ENCODE measurements at regions not wholly inside any gene's neighbourhood (a gene's known extent, or its start where the extent isn't known, plus 50 kb on each side); places are given as distances from the start of the nearest gene placed in this dataset.

DNA sequence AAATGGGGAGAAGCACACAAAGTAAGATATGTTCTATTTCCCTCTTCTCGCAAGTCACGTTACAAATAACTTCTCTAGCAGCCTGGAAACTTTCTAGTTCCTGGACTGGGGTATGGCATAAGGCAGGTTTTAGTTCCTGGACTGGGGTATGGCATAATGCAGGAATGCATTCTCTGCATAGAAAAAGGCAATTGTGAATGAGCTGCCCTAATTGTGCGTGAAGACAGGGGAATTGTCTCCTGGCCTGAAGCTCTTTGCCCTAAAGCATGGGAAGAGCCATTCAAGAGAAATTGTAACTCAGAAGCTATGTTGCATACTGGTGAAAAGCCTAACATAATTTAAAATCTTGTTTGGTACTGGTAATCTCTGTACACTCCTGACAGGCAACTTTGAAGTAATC lies 54.3 kb upstream of the CBLB start:
- TF ChIP-seq, protein P1, sequence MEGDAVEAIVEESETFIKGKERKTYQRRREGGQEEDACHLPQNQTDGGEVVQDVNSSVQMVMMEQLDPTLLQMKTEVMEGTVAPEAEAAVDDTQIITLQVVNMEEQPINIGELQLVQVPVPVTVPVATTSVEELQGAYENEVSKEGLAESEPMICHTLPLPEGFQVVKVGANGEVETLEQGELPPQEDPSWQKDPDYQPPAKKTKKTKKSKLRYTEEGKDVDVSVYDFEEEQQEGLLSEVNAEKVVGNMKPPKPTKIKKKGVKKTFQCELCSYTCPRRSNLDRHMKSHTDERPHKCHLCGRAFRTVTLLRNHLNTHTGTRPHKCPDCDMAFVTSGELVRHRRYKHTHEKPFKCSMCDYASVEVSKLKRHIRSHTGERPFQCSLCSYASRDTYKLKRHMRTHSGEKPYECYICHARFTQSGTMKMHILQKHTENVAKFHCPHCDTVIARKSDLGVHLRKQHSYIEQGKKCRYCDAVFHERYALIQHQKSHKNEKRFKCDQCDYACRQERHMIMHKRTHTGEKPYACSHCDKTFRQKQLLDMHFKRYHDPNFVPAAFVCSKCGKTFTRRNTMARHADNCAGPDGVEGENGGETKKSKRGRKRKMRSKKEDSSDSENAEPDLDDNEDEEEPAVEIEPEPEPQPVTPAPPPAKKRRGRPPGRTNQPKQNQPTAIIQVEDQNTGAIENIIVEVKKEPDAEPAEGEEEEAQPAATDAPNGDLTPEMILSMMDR (IDR thresholded peaks at IDR 0.05; ENCODE audit: unreplicated experiment in 3 of 3) = no peak
- Mint-ChIP-seq H3K9me3 (peaks cover 35% of the 10 kb centered on the region), H3K4me3 (no peak overlapping the region), H3K36me3 (ENCODE audit: low read depth) (no peaks in the 10 kb centered on the region), H3K27me3 (ENCODE audit: low read depth) (no peaks in the 10 kb centered on the region), H3K27ac (no peak overlapping the region), H3K4me1 (no peaks in the 10 kb centered on the region)

DNA sequence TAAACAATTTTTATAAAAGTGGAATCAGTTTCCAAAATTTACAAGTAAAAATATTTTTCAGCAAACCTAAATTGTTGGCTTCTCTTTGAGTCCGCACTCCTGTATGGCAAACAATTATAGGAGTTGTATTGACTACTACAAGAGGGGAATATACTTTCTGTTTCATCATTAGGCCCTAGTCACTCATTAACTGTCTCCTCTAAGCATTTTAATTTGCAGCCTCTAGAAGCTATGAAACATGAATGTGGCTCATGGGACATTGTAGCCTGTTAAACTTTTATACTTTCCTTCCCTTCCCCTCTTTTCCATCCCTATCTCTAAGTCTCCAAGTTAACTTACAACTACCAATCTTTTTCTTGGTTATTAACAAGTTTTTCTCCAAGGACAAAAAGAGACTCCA lies 58.9 kb upstream of the CBLB start:
- TF ChIP-seq, protein P1 (IDR thresholded peaks at IDR 0.05; ENCODE audit: unreplicated experiment in 3 of 3) = no peak
- H3K4me1 Mint-ChIP-seq = peaks cover 13% of the 10 kb centered on the region
- no peaks in the 10 kb centered on the region for H3K27me3 Mint-ChIP-seq (ENCODE audit: low read depth)
- H3K4me3 Mint-ChIP-seq = no peak overlapping the region
- H3K9me3 Mint-ChIP-seq = no peaks in the 10 kb centered on the region
- no peaks in the 10 kb centered on the region for H3K36me3 Mint-ChIP-seq (ENCODE audit: low read depth)
- H3K27ac Mint-ChIP-seq = no peak overlapping the region

DNA sequence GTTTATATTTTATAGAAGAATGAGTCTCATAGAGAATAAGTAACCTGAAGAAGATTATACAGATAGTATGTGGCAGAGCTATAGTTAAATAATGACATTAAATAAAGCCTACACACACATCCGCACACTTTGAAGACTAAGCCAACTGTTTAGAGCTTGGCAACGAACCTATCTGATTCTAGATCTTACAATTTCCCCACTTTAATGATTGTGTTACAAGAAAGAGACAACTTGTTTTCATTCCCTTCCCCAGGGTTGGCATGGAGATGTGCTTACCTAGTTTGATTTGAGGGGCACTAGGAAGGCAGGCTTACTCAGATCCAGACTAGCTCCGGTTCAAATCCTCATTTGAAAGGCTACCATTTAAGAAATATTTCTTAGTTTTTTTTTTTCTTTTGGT lies 61.9 kb upstream of the CBLB start:
- Mint-ChIP-seq H3K27me3 (ENCODE audit: low read depth) (no peaks in the 10 kb centered on the region), H3K4me1 (peaks cover 27% of the 10 kb centered on the region), H3K36me3 (ENCODE audit: low read depth) (no peaks in the 10 kb centered on the region), H3K27ac (no peak overlapping the region), H3K9me3 (no peaks in the 10 kb centered on the region), H3K4me3 (no peak overlapping the region)
- TF ChIP-seq, protein P1 (IDR thresholded peaks at IDR 0.05; ENCODE audit: unreplicated experiment in 3 of 3) = no peak

DNA sequence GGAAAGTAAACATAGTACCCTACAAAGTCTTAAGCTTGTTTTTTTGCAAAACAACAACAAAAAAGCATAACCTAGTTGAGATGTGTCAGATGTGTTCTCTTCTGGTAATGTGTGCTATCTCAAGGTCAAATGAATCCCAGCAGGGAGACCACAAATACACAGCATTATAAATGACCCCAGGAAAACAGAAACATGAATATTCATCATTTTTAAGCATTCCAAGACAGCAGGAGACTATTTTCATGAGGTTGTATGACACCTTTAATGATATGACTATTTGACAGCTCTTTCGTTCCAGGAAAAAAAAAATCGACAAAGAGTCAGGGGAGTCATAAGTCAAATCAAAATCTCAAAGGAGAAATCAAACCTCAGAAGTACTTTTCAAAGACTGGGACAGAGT lies 62.7 kb upstream of the CBLB start:
- no peaks in the 10 kb centered on the region for H3K9me3 Mint-ChIP-seq
- H3K27ac Mint-ChIP-seq = peak overlapping the region in 1 of 3 experiments; percentile 39
- peaks cover 27% of the 10 kb centered on the region for H3K4me1 Mint-ChIP-seq
- no peak overlapping the region for H3K4me3 Mint-ChIP-seq
- no peaks in the 10 kb centered on the region for H3K36me3 Mint-ChIP-seq (ENCODE audit: low read depth)
- TF ChIP-seq, protein P1 (IDR thresholded peaks at IDR 0.05; ENCODE audit: unreplicated experiment in 3 of 3) = no peak
- H3K27me3 Mint-ChIP-seq (ENCODE audit: low read depth) = no peaks in the 10 kb centered on the region

DNA sequence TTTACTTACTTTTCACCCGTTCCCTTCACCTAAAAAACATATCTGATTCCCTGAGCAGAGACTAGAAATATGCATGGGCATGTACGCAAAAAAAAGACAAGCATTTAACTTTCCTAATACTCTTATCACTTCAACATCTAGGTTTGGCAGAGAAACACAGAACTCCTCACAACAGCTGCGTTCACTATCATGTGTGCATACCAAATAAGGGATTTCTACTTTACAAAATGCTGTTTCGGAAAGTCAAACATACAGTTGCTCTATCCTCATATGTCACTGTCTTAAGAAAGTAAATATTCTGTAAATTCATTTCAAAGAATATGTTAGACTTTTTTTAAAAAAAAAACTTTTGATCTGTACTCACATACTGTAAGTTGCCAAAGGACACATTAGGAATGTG lies 65.1 kb upstream of the CBLB start:
- TF ChIP-seq, protein P1 (IDR thresholded peaks at IDR 0.05; ENCODE audit: unreplicated experiment in 3 of 3) = no peak
- peak overlapping the region; percentile 63 to 90 (median 81) for H3K27ac Mint-ChIP-seq
- H3K4me3 Mint-ChIP-seq = peak overlapping the region in 1 of 3 experiments; percentile 2
- no peaks in the 10 kb centered on the region for H3K27me3 Mint-ChIP-seq (ENCODE audit: low read depth)
- H3K4me1 Mint-ChIP-seq = peaks cover 49% of the 10 kb centered on the region
- no peaks in the 10 kb centered on the region for H3K9me3 Mint-ChIP-seq
- H3K36me3 Mint-ChIP-seq (ENCODE audit: low read depth) = no peaks in the 10 kb centered on the region

DNA sequence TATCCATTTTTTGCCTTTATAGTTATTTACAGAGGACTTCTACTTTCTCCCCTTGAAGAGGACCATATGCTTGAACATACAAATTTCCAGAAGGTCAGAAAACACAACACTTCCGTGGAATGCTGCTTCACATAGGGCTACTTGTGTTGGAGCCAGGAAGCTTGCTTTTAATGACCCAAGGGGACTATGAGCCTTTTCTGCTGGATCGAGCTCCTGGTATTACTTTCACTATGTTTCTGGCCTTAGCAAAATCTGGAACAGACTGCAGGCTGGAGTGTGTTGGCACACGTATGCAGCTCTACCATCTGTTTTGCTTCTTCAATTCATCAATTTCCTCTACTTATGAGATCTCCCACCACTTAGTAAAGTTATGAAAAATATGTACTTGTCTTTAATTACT lies 69.3 kb upstream of the CBLB start:
- H3K27me3 Mint-ChIP-seq (ENCODE audit: low read depth) = no peaks in the 10 kb centered on the region
- H3K36me3 Mint-ChIP-seq (ENCODE audit: low read depth) = no peaks in the 10 kb centered on the region
- TF ChIP-seq, protein P1 (IDR thresholded peaks at IDR 0.05; ENCODE audit: unreplicated experiment in 3 of 3) = no peak
- peaks cover 34% of the 10 kb centered on the region for H3K4me1 Mint-ChIP-seq
- peak overlapping the region in 2 of 3 experiments; percentile 3 to 39 for H3K4me3 Mint-ChIP-seq
- no peaks in the 10 kb centered on the region for H3K9me3 Mint-ChIP-seq
- H3K27ac Mint-ChIP-seq = peak overlapping the region; percentile 80 to 81 (median 80)
